H9 (cell line): ENCODE measurements at regions not wholly inside any gene's neighbourhood (a gene's known extent, or its start where the extent isn't known, plus 50 kb on each side); places are given as distances from the start of the nearest gene placed in this dataset.

Experiments
- DNase-seq: peaks from one replicate; pipeline ENCODE4 v3.0.0-alpha.2; 2017
- H2AFZ ChIP-seq: one replicate; pipeline ENCODE4 v1.6.1; 2013; ENCODE audit warnings: mild to moderate bottlenecking, low read length, control low read depth, moderate library complexity
- H2AK5ac ChIP-seq: 2 replicates; pipeline ENCODE4 v1.6.1; 2013; ENCODE audit warnings: low read length, control low read depth, mixed read lengths; ENCODE audit not compliant: insufficient read length
- H2BK120ac ChIP-seq: one replicate; pipeline ENCODE4 v1.6.1; 2013; ENCODE audit warnings: low read depth, mild to moderate bottlenecking, low read length, control low read depth, inconsistent platforms; ENCODE audit not compliant: poor library complexity, severe bottlenecking
- H2BK12ac ChIP-seq: 2 replicates; pipeline ENCODE4 v1.6.1; 2013; ENCODE audit warnings: low read length, control low read depth, mixed read lengths, low read depth; ENCODE audit not compliant: insufficient read length
- H2BK15ac ChIP-seq: 2 replicates; pipeline ENCODE4 v1.6.1; 2013; ENCODE audit warnings: low read depth, low read length, control low read depth
- H2BK20ac ChIP-seq: one replicate; pipeline ENCODE4 v1.6.1; 2013; ENCODE audit warnings: low read depth, mild to moderate bottlenecking, low read length, control low read depth, inconsistent platforms; ENCODE audit not compliant: poor library complexity, severe bottlenecking
- H2BK5ac ChIP-seq: 2 replicates; pipeline ENCODE4 v1.6.1; 2013; ENCODE audit warnings: low read length, control low read depth, mixed read lengths; ENCODE audit not compliant: insufficient read length
- H3K14ac ChIP-seq: 2 replicates; pipeline ENCODE4 v1.6.1; 2013; ENCODE audit warnings: low read length, control low read depth; ENCODE audit not compliant: insufficient read depth
- H3K18ac ChIP-seq: 2 replicates; pipeline ENCODE4 v1.6.1; 2013; ENCODE audit warnings: low read depth, mild to moderate bottlenecking, mixed read lengths, low read length, control low read depth; ENCODE audit not compliant: insufficient read length
- H3K23ac ChIP-seq: 2 replicates; pipeline ENCODE4 v1.6.1; 2013; ENCODE audit warnings: low read length, control low read depth, mixed read lengths, low read depth; ENCODE audit not compliant: insufficient read length
- H3K23me2 ChIP-seq: 2 replicates; pipeline ENCODE4 v1.6.1; 2013; ENCODE audit warnings: low read depth, mild to moderate bottlenecking, mixed read lengths, low read length, control low read depth; ENCODE audit not compliant: insufficient read length, poor library complexity, severe bottlenecking
- H3K27ac ChIP-seq: 2 replicates; pipeline ENCODE4 v1.5.1; 2013; ENCODE audit warnings: low read length, control low read depth, mixed read lengths, low read depth; ENCODE audit not compliant: insufficient read length
- H3K27me3 ChIP-seq: 2 replicates; pipeline ENCODE4 v1.6.1; 2013; ENCODE audit warnings: low read length, control low read depth, inconsistent platforms; ENCODE audit not compliant: insufficient read depth
- H3K4ac ChIP-seq: 2 replicates; pipeline ENCODE4 v1.6.1; 2013; ENCODE audit warnings: low read depth, mild to moderate bottlenecking, control low read depth, inconsistent platforms, low read length, moderate library complexity
- H3K4me1 ChIP-seq: 2 replicates; pipeline ENCODE4 v1.6.1; 2013; ENCODE audit warnings: low read length, control low read depth, inconsistent platforms; ENCODE audit not compliant: insufficient read depth
- H3K4me2 ChIP-seq: 2 replicates; pipeline ENCODE4 v1.6.1; 2013; ENCODE audit warnings: low read length, control low read depth, mixed read lengths; ENCODE audit not compliant: insufficient read length, insufficient read depth
- H3K56ac ChIP-seq: 2 replicates; pipeline ENCODE4 v1.6.1; 2013; ENCODE audit warnings: low read depth, mild to moderate bottlenecking, mixed read lengths, low read length, control low read depth; ENCODE audit not compliant: insufficient read length
- H3K79me1 ChIP-seq: 2 replicates; pipeline ENCODE4 v1.6.1; 2013; ENCODE audit warnings: low read depth, mild to moderate bottlenecking, moderate library complexity, low read length, control low read depth, inconsistent platforms; ENCODE audit not compliant: insufficient read depth, poor library complexity, severe bottlenecking
- H3K79me2 ChIP-seq: 2 replicates; pipeline ENCODE4 v1.6.1; 2013; ENCODE audit warnings: low read length, control low read depth, inconsistent platforms; ENCODE audit not compliant: insufficient read depth
- H3K9ac ChIP-seq: 2 replicates; pipeline ENCODE4 v1.6.1; 2013; ENCODE audit warnings: low read length, control low read depth, mixed read lengths; ENCODE audit not compliant: insufficient read length; ENCODE audit errors: extremely low read depth
- H3K9me3 ChIP-seq: one replicate; pipeline ENCODE4 v1.6.1; 2013; ENCODE audit warnings: low read depth, low read length, inconsistent platforms; ENCODE audit not compliant: control insufficient read depth
- H3T11ph ChIP-seq: one replicate; pipeline ENCODE4 v1.6.1; 2013; ENCODE audit warnings: mild to moderate bottlenecking, low read length, control low read depth, inconsistent platforms
- H4K20me1 ChIP-seq: one replicate; pipeline ENCODE4 v1.6.1; 2013; ENCODE audit not compliant: control insufficient read depth, insufficient read length, insufficient read depth
- H4K5ac ChIP-seq: 2 replicates; pipeline ENCODE4 v1.6.1; 2013; ENCODE audit warnings: low read depth, mild to moderate bottlenecking, mixed read lengths, low read length, control low read depth; ENCODE audit not compliant: insufficient read length
- H4K8ac ChIP-seq: replicated peaks from 2 replicates; pipeline ENCODE4 v1.6.1; 2013; ENCODE audit warnings: low read length, control low read depth, mixed read lengths, low read depth; ENCODE audit not compliant: insufficient read length
- H4K91ac ChIP-seq: 2 replicates; pipeline ENCODE4 v1.6.1; 2013; ENCODE audit warnings: low read depth, mild to moderate bottlenecking, moderate library complexity, mixed read lengths, low read length, control low read depth; ENCODE audit not compliant: insufficient read length
- H3K27ac Mint-ChIP-seq, 3 experiments: 2 replicates in 2 of 3; 3 replicates in 1 of 3; pipeline ENCODE4 v1.8.0; 2020 to 2021; ENCODE audit warnings: mixed read lengths in 3 of 3, mild to moderate bottlenecking in 1 of 3, moderate library complexity in 1 of 3
- H3K27me3 Mint-ChIP-seq: 2 replicates; pipeline ENCODE4 v1.8.0; 2021; ENCODE audit warnings: low read depth, mild to moderate bottlenecking, moderate library complexity, mixed read lengths
- H3K36me3 Mint-ChIP-seq, 3 experiments: 2 replicates in 2 of 3; 3 replicates in 1 of 3; pipeline ENCODE4 v1.8.0; 2020 to 2021; ENCODE audit warnings: low read depth in 3 of 3, mixed read lengths in 3 of 3; ENCODE audit not compliant: insufficient read depth in 1 of 3
- H3K4me1 Mint-ChIP-seq, 2 experiments: 2 replicates each; pipeline ENCODE4 v1.8.0; 2020; ENCODE audit warnings: mixed read lengths in 2 of 2
- H3K4me3 Mint-ChIP-seq, 2 experiments: 2 replicates in 1 of 2; 3 replicates in 1 of 2; pipeline ENCODE4 v1.8.0; 2020 to 2021; ENCODE audit warnings: mild to moderate bottlenecking in 2 of 2, mixed read lengths in 2 of 2, moderate library complexity in 1 of 2
- H3K9me3 Mint-ChIP-seq, 2 experiments: 2 replicates in 1 of 2; 3 replicates in 1 of 2; pipeline ENCODE4 v1.8.0; 2020; ENCODE audit warnings: mild to moderate bottlenecking in 2 of 2, mixed read lengths in 2 of 2, moderate library complexity in 1 of 2
- WGBS: extraction: QIAGEN DNeasy Blood & Tissue Kit; methylation state at CpG from one replicate; pipeline ENCODE4 v1.1.7; 2013; ENCODE audit warnings: missing lambda C conversion rate, low lambda C conversion rate, mixed read lengths; ENCODE audit not compliant: insufficient read length; ENCODE audit errors: extremely low coverage; 5-methylcytosine and 5-hydroxymethylcytosine counted together
- TF ChIP-seq, protein P1 (sequence below): fragments of 200-600 bp; sonication (generic); conservative IDR thresholded peaks from 3 replicates; pipeline ENCODE4 v1.8.0; 2021; ENCODE audit warnings: antibody characterized with exemption, mild to moderate bottlenecking

DNA sequence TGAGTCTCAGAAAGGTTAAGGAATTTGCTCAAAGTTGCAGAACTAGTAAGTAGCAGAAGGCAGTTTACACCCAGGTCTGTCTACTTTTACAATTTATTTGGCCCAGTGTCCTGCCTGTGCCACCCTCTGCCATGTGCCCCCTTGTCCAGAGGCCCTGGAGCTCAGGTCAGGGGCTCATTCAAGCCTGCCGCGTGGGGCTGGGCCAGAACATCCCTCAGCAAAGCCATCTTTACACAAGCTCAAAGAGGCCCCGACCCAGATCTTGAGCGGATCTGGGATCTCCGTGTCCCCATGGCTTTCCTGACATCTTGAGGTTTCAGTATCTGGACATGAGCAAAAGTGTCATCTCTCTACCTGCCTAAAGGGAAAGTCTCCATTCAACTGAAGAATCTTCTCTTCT is 76.4 kb upstream of the VSTM2B start:
- no peaks in the 10 kb centered on the region for H3K79me2 ChIP-seq
- no peak overlapping the region for H3K14ac ChIP-seq
- no peaks in the 10 kb centered on the region for H3K27me3 ChIP-seq
- TF ChIP-seq, protein P1, sequence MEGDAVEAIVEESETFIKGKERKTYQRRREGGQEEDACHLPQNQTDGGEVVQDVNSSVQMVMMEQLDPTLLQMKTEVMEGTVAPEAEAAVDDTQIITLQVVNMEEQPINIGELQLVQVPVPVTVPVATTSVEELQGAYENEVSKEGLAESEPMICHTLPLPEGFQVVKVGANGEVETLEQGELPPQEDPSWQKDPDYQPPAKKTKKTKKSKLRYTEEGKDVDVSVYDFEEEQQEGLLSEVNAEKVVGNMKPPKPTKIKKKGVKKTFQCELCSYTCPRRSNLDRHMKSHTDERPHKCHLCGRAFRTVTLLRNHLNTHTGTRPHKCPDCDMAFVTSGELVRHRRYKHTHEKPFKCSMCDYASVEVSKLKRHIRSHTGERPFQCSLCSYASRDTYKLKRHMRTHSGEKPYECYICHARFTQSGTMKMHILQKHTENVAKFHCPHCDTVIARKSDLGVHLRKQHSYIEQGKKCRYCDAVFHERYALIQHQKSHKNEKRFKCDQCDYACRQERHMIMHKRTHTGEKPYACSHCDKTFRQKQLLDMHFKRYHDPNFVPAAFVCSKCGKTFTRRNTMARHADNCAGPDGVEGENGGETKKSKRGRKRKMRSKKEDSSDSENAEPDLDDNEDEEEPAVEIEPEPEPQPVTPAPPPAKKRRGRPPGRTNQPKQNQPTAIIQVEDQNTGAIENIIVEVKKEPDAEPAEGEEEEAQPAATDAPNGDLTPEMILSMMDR = no peak
- no peaks in the 10 kb centered on the region for H3K23me2 ChIP-seq
- H3K18ac ChIP-seq = no peak overlapping the region
- H2AK5ac ChIP-seq = no peak overlapping the region
- H3K27me3 Mint-ChIP-seq = peaks cover 35% of the 10 kb centered on the region
- H3K9me3 ChIP-seq = no peaks in the 10 kb centered on the region
- H3K36me3 Mint-ChIP-seq = no peaks in the 10 kb centered on the region
- H2BK120ac ChIP-seq = no peak overlapping the region
- H3K9me3 Mint-ChIP-seq = peaks cover 0 to 3% of the 10 kb centered on the region in 2 experiments; a peak in 2 of 5 replicates
- no peaks in the 10 kb centered on the region for H4K20me1 ChIP-seq
- H2BK5ac ChIP-seq = no peak overlapping the region
- H3K23ac ChIP-seq = no peak overlapping the region
- no peak overlapping the region for H2BK12ac ChIP-seq
- no peak overlapping the region for H4K91ac ChIP-seq
- no peak for DNase-seq
- H3K4me1 Mint-ChIP-seq = no peaks in the 10 kb centered on the region
- H3K4me1 ChIP-seq = no peaks in the 10 kb centered on the region
- H3K79me1 ChIP-seq = no peaks in the 10 kb centered on the region
- no peak overlapping the region for H3K4me3 Mint-ChIP-seq
- no peak overlapping the region for H3K56ac ChIP-seq
- H3K4me2 ChIP-seq = no peak overlapping the region
- no peak overlapping the region for H3K4ac ChIP-seq
- H3K9ac ChIP-seq = no peak overlapping the region
- no peak overlapping the region for H3T11ph ChIP-seq
- H4K8ac ChIP-seq = no peak overlapping the region
- H2AFZ ChIP-seq = no peak overlapping the region
- no peak overlapping the region for H4K5ac ChIP-seq
- H2BK15ac ChIP-seq = no peak overlapping the region
- WGBS = no CpG with 5 or more reads among the region's 5 CpGs
- H3K27ac Mint-ChIP-seq = no peak overlapping the region
- H2BK20ac ChIP-seq = no peak overlapping the region
- no peak overlapping the region for H3K27ac ChIP-seq
